GM13976 (cell line): ENCODE measurements at regions not wholly inside any gene's neighbourhood (a gene's known extent, or its start where the extent isn't known, plus 50 kb on each side); places are given as distances from the start of the nearest gene placed in this dataset.

Experiments
- DNase-seq: peaks from one replicate; pipeline ENCODE4 v3.0.0; 2012; ENCODE audit warnings: low spot score
- in situ Hi-C: fragments of 300-500 bp; cut with MboI; formaldehyde crosslinking; loops from one replicate; pipeline ENCODE4 v1.12.0; 2022; ENCODE audit warnings: low sequenced_read_pairs, mixed read lengths, inconsistent platforms; ENCODE audit not compliant: unreplicated experiment
- TF ChIP-seq, protein P1 (sequence below): IDR thresholded peaks from 2 replicates; pipeline ENCODE4 v1.5.1; 2012; ENCODE audit warnings: borderline replicate concordance, mild to moderate bottlenecking; ENCODE audit not compliant: insufficient read depth; ENCODE audit errors: extremely low read depth, missing control alignments, control extremely low read depth

DNA sequence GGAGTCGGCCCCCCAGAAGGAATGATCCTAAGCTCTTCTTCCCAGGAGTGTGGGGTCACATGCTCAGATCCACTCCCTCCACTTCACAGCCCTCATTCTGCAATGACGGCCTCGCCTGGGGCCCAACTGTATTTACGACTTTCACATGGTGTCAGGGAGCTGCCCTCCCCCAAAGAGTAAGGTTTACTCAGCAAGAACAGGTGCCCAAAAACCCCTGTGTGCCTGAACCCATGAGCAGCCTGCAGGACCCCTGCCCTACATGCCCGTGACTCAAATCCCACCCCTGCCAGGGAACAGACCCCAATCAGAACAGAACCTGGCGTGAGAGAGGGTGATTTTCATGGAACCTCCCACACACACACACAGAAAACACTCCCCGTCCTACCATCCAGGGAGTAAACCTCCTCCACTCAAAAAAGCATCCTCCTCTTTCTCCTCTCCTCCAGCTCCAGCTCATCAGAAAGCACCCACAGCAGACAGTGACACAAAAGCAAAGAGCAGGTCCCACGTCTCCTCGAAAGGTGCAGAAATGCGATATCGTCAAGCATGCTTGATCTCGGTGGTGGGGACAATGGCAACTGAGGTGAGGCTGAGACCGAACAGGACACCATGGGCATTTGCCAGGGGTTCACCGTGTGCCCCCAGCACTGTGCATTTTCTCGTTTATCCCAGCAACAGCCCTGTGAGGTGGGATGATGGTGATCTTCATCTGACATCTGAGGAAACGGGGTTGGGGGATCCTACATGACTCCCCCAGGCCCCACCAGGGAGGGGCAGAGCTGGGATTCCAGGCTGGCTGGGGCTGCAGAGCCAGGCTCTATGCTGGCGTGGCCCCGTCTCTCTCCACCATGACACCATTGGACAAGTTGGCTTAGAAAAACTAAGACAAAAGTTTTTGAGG lies 397.9 kb downstream of the NPHP4 start:
- TF ChIP-seq, protein P1, sequence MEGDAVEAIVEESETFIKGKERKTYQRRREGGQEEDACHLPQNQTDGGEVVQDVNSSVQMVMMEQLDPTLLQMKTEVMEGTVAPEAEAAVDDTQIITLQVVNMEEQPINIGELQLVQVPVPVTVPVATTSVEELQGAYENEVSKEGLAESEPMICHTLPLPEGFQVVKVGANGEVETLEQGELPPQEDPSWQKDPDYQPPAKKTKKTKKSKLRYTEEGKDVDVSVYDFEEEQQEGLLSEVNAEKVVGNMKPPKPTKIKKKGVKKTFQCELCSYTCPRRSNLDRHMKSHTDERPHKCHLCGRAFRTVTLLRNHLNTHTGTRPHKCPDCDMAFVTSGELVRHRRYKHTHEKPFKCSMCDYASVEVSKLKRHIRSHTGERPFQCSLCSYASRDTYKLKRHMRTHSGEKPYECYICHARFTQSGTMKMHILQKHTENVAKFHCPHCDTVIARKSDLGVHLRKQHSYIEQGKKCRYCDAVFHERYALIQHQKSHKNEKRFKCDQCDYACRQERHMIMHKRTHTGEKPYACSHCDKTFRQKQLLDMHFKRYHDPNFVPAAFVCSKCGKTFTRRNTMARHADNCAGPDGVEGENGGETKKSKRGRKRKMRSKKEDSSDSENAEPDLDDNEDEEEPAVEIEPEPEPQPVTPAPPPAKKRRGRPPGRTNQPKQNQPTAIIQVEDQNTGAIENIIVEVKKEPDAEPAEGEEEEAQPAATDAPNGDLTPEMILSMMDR: no peak
- in situ Hi-C loops: no loop called here
- DNase-seq: no peak

DNA sequence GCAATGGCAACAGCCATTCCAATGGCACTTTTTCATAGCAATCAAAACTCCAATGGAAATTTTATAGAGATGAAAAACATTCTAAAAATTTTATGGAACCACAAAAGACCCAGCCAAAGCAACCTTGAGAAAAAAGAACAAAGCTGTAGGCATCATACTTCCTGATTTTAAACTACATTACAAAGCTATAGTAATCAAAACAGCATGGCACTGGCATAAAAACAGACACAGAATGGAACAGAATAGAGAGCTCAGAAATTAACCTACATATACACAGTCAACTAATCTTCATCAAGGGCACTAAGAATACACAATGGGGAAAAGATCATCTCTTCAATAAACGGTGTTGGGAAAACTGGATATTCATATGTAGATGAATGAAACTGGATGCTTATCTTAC lies 401.5 kb downstream of the NPHP4 start:
- no peak for DNase-seq
- in situ Hi-C loops: no loop called here
- TF ChIP-seq, protein P1: no peak

DNA sequence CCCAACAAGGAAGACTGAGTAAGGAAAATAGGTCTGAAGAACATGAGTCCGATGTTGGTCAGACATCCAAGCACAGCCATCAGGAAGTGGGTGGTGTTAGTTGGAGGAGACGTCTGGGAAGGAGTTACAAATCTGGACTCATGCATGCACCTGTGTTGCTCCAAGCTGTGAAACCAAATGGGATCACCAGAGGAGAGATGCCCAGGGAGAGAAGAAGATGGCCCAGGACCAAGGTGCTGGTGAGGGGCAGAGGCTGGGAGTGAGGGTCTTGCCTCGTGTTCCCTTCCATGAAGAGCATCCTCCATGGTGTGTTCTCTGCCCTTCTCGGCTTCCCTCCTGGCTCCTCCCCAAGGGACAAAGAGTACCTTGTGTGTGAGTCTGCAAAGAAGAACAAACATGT lies 405.6 kb downstream of the NPHP4 start:
- TF ChIP-seq, protein P1: no peak
- in situ Hi-C loops: no loop called here
- DNase-seq: no peak

DNA sequence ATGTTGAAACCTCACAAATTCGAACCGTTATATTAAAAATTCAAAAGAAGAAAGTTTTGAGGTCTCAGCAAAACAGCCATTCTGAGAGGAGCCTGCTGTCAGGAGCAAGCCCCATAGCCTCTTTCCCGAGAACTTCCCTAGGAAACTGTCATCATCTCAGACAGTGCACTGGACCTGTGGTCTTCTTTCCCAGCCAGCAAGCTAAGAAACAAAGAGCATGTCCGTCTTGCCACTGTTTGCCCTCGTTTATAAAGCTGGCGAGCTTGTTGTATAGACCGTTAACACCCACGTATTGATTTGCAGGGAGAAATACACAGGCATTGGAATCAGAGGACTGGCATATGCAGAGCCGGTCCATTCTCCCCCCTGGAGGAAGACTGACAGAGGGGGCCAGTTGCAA lies 407.0 kb downstream of the NPHP4 start:
- in situ Hi-C loops: no loop called here
- no peak for DNase-seq
- TF ChIP-seq, protein P1: no peak

DNA sequence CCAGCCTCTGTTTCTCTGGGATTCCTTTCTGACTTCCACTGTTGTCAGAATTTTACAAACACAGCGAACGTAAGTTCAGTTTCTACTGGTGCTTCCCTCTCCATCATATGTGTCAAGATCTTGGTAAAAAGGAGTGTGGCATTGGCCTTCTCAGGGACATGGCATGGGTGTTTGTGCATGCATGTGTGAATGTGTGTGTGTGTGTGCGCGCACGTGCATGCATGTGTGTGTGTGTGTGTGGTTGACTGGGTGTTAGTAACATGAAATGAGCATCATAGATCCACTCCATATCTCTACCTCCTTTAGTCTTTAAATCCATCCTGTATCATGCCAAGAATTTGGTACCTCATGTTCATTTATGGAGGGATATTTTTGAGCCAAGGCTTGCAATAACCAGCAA lies 411.3 kb downstream of the NPHP4 start:
- in situ Hi-C loops: no loop called here
- DNase-seq: no peak
- TF ChIP-seq, protein P1: no peak

DNA sequence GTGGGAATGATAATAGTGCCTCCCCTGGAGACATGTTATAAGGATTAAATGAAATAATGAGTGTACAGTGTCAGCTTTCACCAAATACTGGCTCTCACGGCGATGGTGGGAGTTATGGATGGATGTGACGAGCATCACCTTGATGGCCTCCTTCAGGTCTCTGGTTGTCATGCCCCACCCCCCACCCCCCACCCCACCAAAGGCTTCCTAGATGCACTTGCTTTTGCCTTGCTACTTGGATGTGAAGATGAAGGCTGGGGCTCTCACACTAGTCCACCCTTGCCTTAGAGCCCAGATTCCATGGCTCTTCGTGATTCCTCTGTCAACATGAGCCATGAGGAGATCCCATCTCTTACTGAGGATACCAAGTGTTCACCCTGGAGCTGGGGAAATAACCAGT lies 412.3 kb downstream of the NPHP4 start:
- TF ChIP-seq, protein P1: no peak
- no peak for DNase-seq
- in situ Hi-C loops: no loop called here
